GM23248 (cell line): ENCODE measurements at regions not wholly inside any gene's neighbourhood (a gene's known extent, or its start where the extent isn't known, plus 50 kb on each side); places are given as distances from the start of the nearest gene placed in this dataset.

Experiments
- DNase-seq: peaks from one replicate; pipeline ENCODE4 v3.0.0-alpha.2; 2015
- H2AFZ ChIP-seq: fragments of 200-600 bp; sonication (generic); 2 replicates; pipeline ENCODE4 v1.6.1; 2016; ENCODE audit warnings: antibody characterized with exemption
- H3F3A ChIP-seq: fragments of 200-600 bp; sonication (generic); 2 replicates; pipeline ENCODE4 v1.6.1; 2016; ENCODE audit warnings: mild to moderate bottlenecking, antibody characterized with exemption, mixed run types; ENCODE audit not compliant: insufficient read depth
- H3K27ac ChIP-seq: fragments of 200-600 bp; sonication (generic); 2 replicates; pipeline ENCODE4 v1.5.1; 2016; ENCODE audit warnings: mild to moderate bottlenecking
- H3K27me3 ChIP-seq: fragments of 200-600 bp; sonication (generic); replicated peaks from 2 replicates; pipeline ENCODE4 v1.6.1; 2016; ENCODE audit warnings: mild to moderate bottlenecking; ENCODE audit not compliant: insufficient read depth
- H3K36me3 ChIP-seq: fragments of 200-600 bp; sonication (generic); 2 replicates; pipeline ENCODE4 v1.6.1; 2016; ENCODE audit warnings: low read depth, mild to moderate bottlenecking
- H3K4me1 ChIP-seq: fragments of 200-600 bp; sonication (generic); 2 replicates; pipeline ENCODE4 v1.6.1; 2016; ENCODE audit warnings: mild to moderate bottlenecking; ENCODE audit not compliant: insufficient read depth
- H3K4me2 ChIP-seq: fragments of 200-600 bp; sonication (generic); one replicate; pipeline ENCODE4 v1.6.1; 2016; ENCODE audit warnings: mild to moderate bottlenecking; ENCODE audit not compliant: unreplicated experiment
- H3K4me3 ChIP-seq: fragments of 200-600 bp; sonication (generic); 2 replicates; pipeline ENCODE4 v1.5.1; 2016; ENCODE audit warnings: mild to moderate bottlenecking
- H3K79me2 ChIP-seq: fragments of 200-600 bp; sonication (generic); 2 replicates; pipeline ENCODE4 v1.6.1; 2016; ENCODE audit warnings: mild to moderate bottlenecking; ENCODE audit not compliant: insufficient read depth
- H3K9ac ChIP-seq: fragments of 200-600 bp; sonication (generic); 2 replicates; pipeline ENCODE4 v1.6.1; 2016; ENCODE audit warnings: mild to moderate bottlenecking
- H3K9me2 ChIP-seq: fragments of 200-600 bp; sonication (generic); 2 replicates; pipeline ENCODE4 v1.6.1; 2016; ENCODE audit warnings: mixed run types, mild to moderate bottlenecking, moderate library complexity; ENCODE audit not compliant: insufficient read depth
- H3K9me3 ChIP-seq: fragments of 200-600 bp; sonication (generic); one replicate; pipeline ENCODE4 v1.6.1; 2017; ENCODE audit warnings: low read depth
- H4K20me1 ChIP-seq: fragments of 200-600 bp; sonication (generic); 2 replicates; pipeline ENCODE4 v1.6.0; 2016; ENCODE audit not compliant: insufficient read depth
- EZH2 ChIP-seq: fragments of 200-600 bp; sonication (generic); IDR thresholded peaks from 2 replicates; pipeline ENCODE4 v1.6.1; 2018; ENCODE audit warnings: antibody characterized with exemption, mild to moderate bottlenecking; ENCODE audit not compliant: insufficient read depth, poor library complexity, severe bottlenecking
- EZH2phosphoT487 ChIP-seq: fragments of 200-600 bp; sonication (generic); IDR thresholded peaks from 2 replicates; pipeline ENCODE4 v1.6.1; 2018; ENCODE audit warnings: antibody characterized with exemption, moderate library complexity, mild to moderate bottlenecking, low read depth; ENCODE audit not compliant: insufficient read depth
- WGBS, 2 experiments: methylation state at CpG; one replicate each; pipeline ENCODE4 v1.1.6; 2015 to 2017; ENCODE audit warnings: low lambda C conversion rate in 2 of 2, low coverage in 1 of 2; ENCODE audit errors: missing lambda C conversion rate in 2 of 2; 5-methylcytosine and 5-hydroxymethylcytosine counted together
- in situ Hi-C: fragments of 300-500 bp; cut with MboI; formaldehyde crosslinking; loops from 2 replicates; pipeline ENCODE4 v1.15.0; 2020

GRCh38 chr3:5974630-5975322, 787.3 kb downstream of the EDEM1 start:
- no peak for DNase-seq
- Histone ChIP-seq H3F3A (no peaks in the 10 kb centered on the region), H3K27me3 (no peaks in the 10 kb centered on the region), H3K9me2 (no peaks in the 10 kb centered on the region), H3K4me1 (no peaks in the 10 kb centered on the region), H3K4me2 (no peak overlapping the region), H3K9ac (no peak overlapping the region), H3K79me2 (no peaks in the 10 kb centered on the region), H4K20me1 (no peaks in the 10 kb centered on the region), H3K9me3 (no peaks in the 10 kb centered on the region), H2AFZ (no peak overlapping the region), H3K27ac (no peak overlapping the region), H3K36me3 (no peaks in the 10 kb centered on the region), H3K4me3 (no peak overlapping the region)
- in situ Hi-C loops = no loop called here
- 6 to 13% methylated on average over 3 of the region's 3 CpGs for WGBS, 2 experiments
- no peak for TF ChIP-seq EZH2
- no peak for TF ChIP-seq EZH2phosphoT487

GRCh38 chr3:5977331-5977730, 789.8 kb downstream of the EDEM1 start:
- H3F3A ChIP-seq = no peaks in the 10 kb centered on the region
- no peaks in the 10 kb centered on the region for H4K20me1 ChIP-seq
- no peaks in the 10 kb centered on the region for H3K4me1 ChIP-seq
- in situ Hi-C loops = no loop called here
- no peak overlapping the region for H3K4me2 ChIP-seq
- 44% methylated on average over 8 of the region's 8 CpGs for WGBS, 2 experiments
- no peaks in the 10 kb centered on the region for H3K9me2 ChIP-seq
- no peak overlapping the region for H2AFZ ChIP-seq
- no peaks in the 10 kb centered on the region for H3K36me3 ChIP-seq
- H3K4me3 ChIP-seq = no peak overlapping the region
- no peak overlapping the region for H3K9ac ChIP-seq
- H3K27me3 ChIP-seq = no peaks in the 10 kb centered on the region
- H3K27ac ChIP-seq = no peak overlapping the region
- H3K79me2 ChIP-seq = no peaks in the 10 kb centered on the region
- no peak for DNase-seq
- TF ChIP-seq EZH2phosphoT487 (no peak), EZH2 (no peak)
- no peaks in the 10 kb centered on the region for H3K9me3 ChIP-seq

DNA sequence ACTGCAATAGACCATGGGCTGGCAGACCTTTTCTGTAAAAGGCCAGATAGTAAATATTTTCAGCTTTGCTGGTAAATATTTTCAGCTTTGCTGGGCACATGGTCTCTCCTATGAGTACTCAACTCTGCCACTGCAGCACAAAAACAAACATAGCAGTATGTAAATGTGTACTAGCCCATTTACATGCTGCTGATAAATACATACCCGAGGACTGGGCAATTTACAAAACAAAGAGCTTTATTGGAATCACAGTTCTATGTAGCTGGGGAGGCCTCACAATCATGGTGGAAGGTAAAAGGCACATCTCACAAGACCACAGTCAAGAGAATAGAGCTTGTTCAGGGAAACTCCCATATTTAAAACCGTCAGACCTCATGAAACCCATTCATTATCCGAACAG, 793.0 kb downstream of the EDEM1 start:
- no peak for DNase-seq
- 1 to 2% methylated on average over 3 of the region's 3 CpGs for WGBS, 2 experiments
- Histone ChIP-seq H3K4me1 (no peaks in the 10 kb centered on the region), H3K36me3 (no peaks in the 10 kb centered on the region), H3K4me3 (no peak overlapping the region), H3F3A (no peaks in the 10 kb centered on the region), H3K27ac (no peak overlapping the region), H4K20me1 (no peaks in the 10 kb centered on the region), H3K79me2 (no peaks in the 10 kb centered on the region), H3K9me2 (no peaks in the 10 kb centered on the region), H3K27me3 (no peaks in the 10 kb centered on the region), H2AFZ (no peak overlapping the region), H3K4me2 (no peak overlapping the region), H3K9ac (no peak overlapping the region), H3K9me3 (no peaks in the 10 kb centered on the region)
- in situ Hi-C loops = no loop called here
- no peak for TF ChIP-seq EZH2
- TF ChIP-seq EZH2phosphoT487 = no peak

- no peaks in the 10 kb centered on the region for H3K27me3 ChIP-seq
- TF ChIP-seq EZH2 (no peak), EZH2phosphoT487 (no peak)
- no peaks in the 10 kb centered on the region for H3K4me1 ChIP-seq
- H4K20me1 ChIP-seq = no peaks in the 10 kb centered on the region
- no peak overlapping the region for H3K4me2 ChIP-seq
- H3K27ac ChIP-seq = no peak overlapping the region
- H2AFZ ChIP-seq = no peak overlapping the region
- H3K79me2 ChIP-seq = no peaks in the 10 kb centered on the region
- WGBS, 2 experiments = 36 to 40% methylated on average over 1 of the region's 1 CpG
- no peaks in the 10 kb centered on the region for H3K9me2 ChIP-seq
- no peak for DNase-seq
- no peaks in the 10 kb centered on the region for H3K36me3 ChIP-seq
- no peaks in the 10 kb centered on the region for H3K9me3 ChIP-seq
- in situ Hi-C loops = no loop called here
- no peak overlapping the region for H3K4me3 ChIP-seq
- H3K9ac ChIP-seq = no peak overlapping the region
- no peaks in the 10 kb centered on the region for H3F3A ChIP-seq
These were observed 807.1 kb downstream of the EDEM1 start for GRCh38 chr3:5994651-5995050.

- no peak overlapping the region for H3K9ac ChIP-seq
- H3K36me3 ChIP-seq = no peaks in the 10 kb centered on the region
- 6 to 15% methylated on average over 2 of the region's 2 CpGs for WGBS, 2 experiments
- no peak overlapping the region for H2AFZ ChIP-seq
- no peaks in the 10 kb centered on the region for H3K4me1 ChIP-seq
- no peaks in the 10 kb centered on the region for H3K27me3 ChIP-seq
- H4K20me1 ChIP-seq = no peaks in the 10 kb centered on the region
- H3K79me2 ChIP-seq = no peaks in the 10 kb centered on the region
- no peak overlapping the region for H3K4me2 ChIP-seq
- TF ChIP-seq EZH2 (no peak), EZH2phosphoT487 (no peak)
- DNase-seq = no peak
- in situ Hi-C loops = no loop called here
- H3K27ac ChIP-seq = no peak overlapping the region
- no peaks in the 10 kb centered on the region for H3K9me3 ChIP-seq
- no peaks in the 10 kb centered on the region for H3F3A ChIP-seq
- H3K9me2 ChIP-seq = no peaks in the 10 kb centered on the region
- no peak overlapping the region for H3K4me3 ChIP-seq
These were observed 830.9 kb downstream of the EDEM1 start for GRCh38 chr3:6018456-6018855.
